ENCODE measurements at regions not wholly inside any gene's neighbourhood (a gene's known extent, or its start where the extent isn't known, plus 50 kb on each side); places are given as distances from the start of the nearest gene placed in this dataset.

- no peak for TF ChIP-seq FOXM1 (IDR thresholded peaks at IDR 0.05; ENCODE audit: borderline replicate concordance)
- TF ChIP-seq BHLHE40 (IDR thresholded peaks at IDR 0.05; ENCODE audit: borderline replicate concordance) = no peak
These were observed 152.4 kb upstream of the ADO start for GRCh38 chr10:62652114-62652513.
